Myocyte (in vitro differentiated cells): ENCODE measurements at regions not wholly inside any gene's neighbourhood (a gene's known extent, or its start where the extent isn't known, plus 50 kb on each side); places are given as distances from the start of the nearest gene placed in this dataset.

Experiments
- DNase-seq: peaks from one replicate; pipeline ENCODE4 v3.0.0-alpha.2; 2012; ENCODE audit warnings: low read depth

DNA sequence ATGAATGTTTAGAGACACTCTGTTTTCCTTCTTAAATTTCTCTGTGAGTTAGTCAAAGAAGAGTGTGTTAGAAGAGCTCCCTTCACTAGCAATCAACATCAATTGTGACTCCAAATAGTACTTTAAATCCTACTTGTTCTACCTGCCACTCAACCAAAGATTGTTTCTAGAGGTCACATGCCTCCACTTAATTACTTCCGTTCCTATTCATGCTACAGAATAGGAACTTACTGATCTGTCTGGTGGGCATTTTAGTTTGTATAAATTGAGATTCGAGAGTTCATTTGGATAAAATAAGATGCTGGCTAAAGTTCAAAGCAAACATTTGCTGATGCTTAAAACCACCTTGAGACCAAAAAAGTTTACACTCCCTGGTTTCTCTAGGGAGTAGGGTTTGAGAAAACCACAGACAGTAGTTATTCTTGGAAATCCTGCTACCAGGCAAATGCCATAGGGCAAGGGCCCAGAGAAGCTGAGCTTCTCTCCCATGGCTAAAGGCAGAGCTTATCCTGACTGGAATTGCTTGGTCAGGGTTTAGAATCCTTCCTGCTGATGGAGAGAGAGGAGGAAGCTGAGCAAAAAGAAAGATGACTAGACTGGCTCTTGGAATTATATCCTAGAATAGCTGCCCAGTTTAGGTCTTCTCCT, 389.6 kb upstream of the ATP2B1 start:
- DNase-seq = peak; percentile 85

- no peak for DNase-seq
Observed at GRCh38 chr12:90091809-90092208, 383.2 kb upstream of the ATP2B1 start.

- peak; percentile 72 for DNase-seq
Observed at GRCh38 chr12:90090929-90091651, 382.5 kb upstream of the ATP2B1 start.

DNA sequence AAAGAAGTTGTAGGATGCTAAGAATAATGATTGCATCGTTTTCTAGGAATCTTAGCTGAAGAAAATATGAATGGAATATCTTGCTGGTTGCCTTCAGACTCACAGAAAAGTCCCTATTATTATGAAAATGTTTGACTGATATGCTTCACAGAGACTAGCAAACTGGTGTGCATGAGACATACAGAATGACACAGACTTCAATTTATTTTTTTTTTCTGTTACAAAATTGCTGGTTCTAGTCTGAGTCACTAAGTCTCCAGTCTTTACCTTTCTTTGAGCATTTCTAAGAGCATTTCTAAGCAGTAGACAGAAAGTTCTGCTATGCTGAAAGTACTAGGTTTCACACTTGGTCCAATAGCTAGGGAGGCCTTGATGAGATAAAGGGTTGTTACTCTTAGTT, 377.6 kb upstream of the ATP2B1 start:
- DNase-seq = no peak

DNA sequence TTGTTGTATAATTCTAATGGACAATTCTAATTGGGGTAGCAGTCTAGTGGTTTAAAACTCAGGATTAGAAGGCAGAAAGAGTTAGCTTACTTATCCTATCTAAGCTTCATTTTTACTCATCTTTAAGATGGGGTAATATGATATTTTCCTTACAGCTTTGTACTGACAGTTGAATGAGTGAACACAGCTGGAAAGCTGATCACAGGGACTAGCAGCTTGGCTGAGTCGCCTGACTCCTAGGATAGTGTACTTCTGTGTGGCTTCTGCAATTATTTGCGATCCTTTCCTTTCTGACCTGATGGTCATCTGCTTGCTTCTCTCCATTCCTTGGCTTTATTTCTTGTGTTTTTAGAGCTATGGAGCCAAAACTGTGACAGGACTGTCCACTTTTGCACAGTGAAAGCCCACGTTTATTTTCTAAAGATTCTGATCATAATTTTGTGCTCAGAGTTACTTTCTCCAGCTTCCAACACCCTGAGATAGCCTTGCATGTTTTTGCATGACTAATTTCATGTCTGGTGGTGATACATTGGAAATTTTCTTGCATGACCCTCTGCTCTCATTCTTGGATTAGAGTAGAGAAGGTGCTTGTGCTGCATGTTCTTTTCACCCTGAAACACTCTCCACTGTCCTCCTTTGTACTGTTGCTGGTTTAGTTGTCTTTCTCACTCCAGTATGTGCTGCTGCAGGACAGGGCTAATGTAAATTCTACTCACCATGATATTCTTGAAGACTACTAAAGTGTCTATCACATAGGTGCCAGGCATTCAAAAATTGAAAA, 377.0 kb upstream of the ATP2B1 start:
- peak; percentile 63 for DNase-seq

GRCh38 chr12:90084018-90084417, 375.4 kb upstream of the ATP2B1 start:
- DNase-seq = no peak

- DNase-seq = no peak
Observed at GRCh38 chr12:90080616-90081015, 372.0 kb upstream of the ATP2B1 start.

GRCh38 chr12:90079529-90080210, 371.0 kb upstream of the ATP2B1 start:
- no peak for DNase-seq

DNA sequence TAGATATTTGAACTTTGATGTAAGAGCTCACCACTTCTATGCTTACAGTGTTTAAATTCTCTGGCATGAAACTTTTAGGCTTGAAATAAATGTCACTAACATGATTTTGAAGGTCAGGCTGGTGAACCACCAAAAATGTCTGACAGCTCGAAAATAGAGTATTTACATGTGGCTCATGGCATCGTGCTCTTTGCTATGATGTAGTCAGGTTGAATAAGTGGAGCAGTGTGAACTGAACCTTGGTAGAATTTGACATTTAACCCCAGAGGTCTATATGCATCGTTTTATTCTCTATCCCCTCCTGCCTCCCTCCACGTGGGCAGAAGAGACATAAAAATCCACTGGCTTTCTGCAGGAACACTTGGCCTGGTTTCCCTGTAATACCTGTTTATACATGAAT, 369.7 kb upstream of the ATP2B1 start:
- no peak for DNase-seq

DNA sequence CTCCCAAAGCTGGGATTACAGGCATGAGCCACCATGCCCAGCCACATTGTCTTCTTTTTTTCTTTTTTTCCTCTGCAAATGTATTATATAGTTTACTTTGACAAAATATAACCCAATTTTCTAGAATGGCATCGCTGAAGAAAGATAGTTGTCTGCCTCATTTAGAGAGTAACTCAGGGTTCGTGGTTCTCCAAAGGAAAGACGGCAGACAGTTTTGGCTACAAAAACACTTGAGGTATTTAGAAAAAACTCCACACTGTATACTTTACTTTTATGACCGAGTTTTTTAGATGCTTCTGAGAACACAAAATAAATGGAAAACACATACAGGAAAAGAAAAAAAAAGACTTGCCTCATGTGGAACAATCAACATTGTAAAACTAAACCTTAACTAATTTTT, 369.1 kb upstream of the ATP2B1 start:
- DNase-seq = no peak

DNA sequence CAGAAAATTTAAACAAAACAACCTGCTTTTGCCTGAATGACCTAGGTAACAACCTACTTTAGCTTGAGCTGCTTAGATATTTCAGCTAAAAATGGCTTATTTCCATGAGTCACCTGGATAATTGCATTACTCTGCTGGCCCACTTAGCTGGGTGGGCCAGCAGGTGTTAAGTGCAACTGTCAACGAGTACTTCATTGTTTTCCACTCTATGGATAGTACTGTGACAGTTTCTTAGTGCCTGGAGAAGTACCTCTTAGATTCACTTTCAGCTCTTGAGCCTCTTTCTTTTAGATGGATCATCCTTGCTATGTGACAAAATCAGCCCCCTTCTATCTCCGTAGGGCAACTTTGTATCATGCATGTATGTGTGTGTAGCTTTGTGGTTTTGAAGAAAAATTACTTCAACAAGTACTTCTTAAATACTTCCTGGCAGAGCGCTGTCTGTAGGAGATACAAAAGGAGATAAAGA, 368.2 kb upstream of the ATP2B1 start:
- DNase-seq = no peak

- peak; percentile 53 for DNase-seq
Observed at GRCh38 chr12:90075685-90076084, 367.0 kb upstream of the ATP2B1 start.

- DNase-seq = no peak
Observed at GRCh38 chr12:90074086-90074485, 365.4 kb upstream of the ATP2B1 start.

GRCh38 chr12:90071996-90072395, 363.4 kb upstream of the ATP2B1 start:
- DNase-seq = no peak

- DNase-seq = no peak
Observed at GRCh38 chr12:90069711-90070110, 361.1 kb upstream of the ATP2B1 start.

- DNase-seq = no peak
Observed at GRCh38 chr12:90067791-90068190, 359.2 kb upstream of the ATP2B1 start.

- DNase-seq = no peak
Observed at GRCh38 chr12:90064852-90065801, 356.5 kb upstream of the ATP2B1 start.

DNA sequence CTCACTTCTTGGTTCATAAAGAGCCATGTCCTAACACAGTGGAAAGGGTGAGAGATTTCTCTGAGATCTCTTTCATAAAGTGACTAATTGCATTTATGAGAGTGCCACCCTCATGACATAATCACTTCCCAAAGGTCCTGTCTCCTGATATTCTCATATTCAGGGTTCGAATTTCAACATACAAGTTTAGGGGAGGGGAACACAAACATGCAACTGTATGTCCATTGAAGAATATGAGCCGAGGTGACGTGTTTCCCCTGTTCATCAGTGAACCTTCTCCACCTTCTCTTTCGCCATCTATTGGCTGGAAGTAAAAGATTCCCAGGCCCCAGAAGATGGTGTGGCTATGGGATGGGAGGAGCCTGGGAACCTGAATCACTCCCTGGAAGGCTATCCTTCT, 354.2 kb upstream of the ATP2B1 start:
- DNase-seq = no peak

DNA sequence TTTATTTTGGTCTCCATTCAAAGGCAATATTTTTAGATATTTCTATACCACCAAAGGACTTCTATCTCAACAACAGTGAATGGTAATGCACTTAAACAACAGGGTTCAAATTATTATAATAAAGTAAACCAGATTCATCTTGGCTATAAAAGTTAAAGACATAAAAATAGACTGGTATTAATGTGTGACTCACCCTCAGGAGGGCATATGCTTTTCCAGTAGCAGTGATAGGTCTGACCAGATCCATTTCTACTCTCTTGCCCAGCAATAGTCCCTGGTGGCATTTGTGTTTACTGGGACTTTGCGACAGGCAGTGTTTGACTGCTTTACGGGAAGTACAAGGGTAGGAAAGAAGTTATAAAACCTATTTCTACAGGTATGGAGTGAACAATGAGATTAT, 353.2 kb upstream of the ATP2B1 start:
- peak; percentile 63 for DNase-seq

- DNase-seq = no peak
Observed at GRCh38 chr12:90060031-90060430, 351.4 kb upstream of the ATP2B1 start.
